HCT116 (cell line): ENCODE measurements at regions not wholly inside any gene's neighbourhood (a gene's known extent, or its start where the extent isn't known, plus 50 kb on each side); places are given as distances from the start of the nearest gene placed in this dataset.

Experiments
- ATAC-seq: fragments of 200-7000 bp; cut with Tn5 transposase; 2 replicates; pipeline ENCODE4 v1.9.1; 2020; ENCODE audit warnings: mild to moderate bottlenecking, moderate library complexity
- BruUV-seq: library from RNA; stranded (reverse); fragments of 400-500 nt; replicated peaks from 2 replicates; lab custom pipeline; 2021; lab: Mats Ljungman, UMichigan
- CTCF ChIA-PET: fragments of 300-600 bp; sonication (Branson Sonifier 250); formaldehyde crosslinking; loops from one replicate; lab custom pipeline; 2021; ENCODE audit warnings: antibody characterized with exemption; lab: Charles Lee
- POLR2A ChIA-PET: fragments of 300-600, 350-600 bp; sonication (Branson Sonifier 250); formaldehyde crosslinking; loops from one replicate; lab custom pipeline; 2021; ENCODE audit warnings: antibody characterized with exemption; lab: Charles Lee
- RAD21 ChIA-PET, 2 experiments: fragments of 300-600 bp; sonication (Branson Sonifier 250); formaldehyde crosslinking; loops; one replicate each; lab custom pipeline; 2023; ENCODE audit warnings: low total read pairs in 2 of 2; ENCODE audit not compliant: uncharacterized antibody in 2 of 2, unreplicated experiment in 2 of 2, low non-redundant PET in 1 of 2; lab: Charles Lee
- DNase-seq: peaks from one replicate; pipeline ENCODE4 v3.0.0-alpha.2; 2010; ENCODE audit warnings: low read depth, low spot score
- H2AFZ ChIP-seq: fragments of 200-600 bp; shearing (Covaris generic), sonication (generic); 2 replicates; pipeline ENCODE4 v1.6.1; 2017; ENCODE audit warnings: low read depth, mixed run types, mixed read lengths, antibody characterized with exemption, low read length; ENCODE audit not compliant: poor library complexity, severe bottlenecking
- H3K27ac ChIP-seq: 2 replicates; pipeline ENCODE4 v1.5.1; 2012; ENCODE audit warnings: low read depth, low read length
- H3K27me3 ChIP-seq: fragments of 200-600 bp; sonication (generic); 2 replicates; pipeline ENCODE4 v1.6.1; 2016; ENCODE audit warnings: mixed run types, low read length, mixed read lengths; ENCODE audit not compliant: insufficient read depth
- H3K36me3 ChIP-seq, 2 experiments: fragments of 200-500 bp in 1 of 2; fragments of 200-600 bp in 1 of 2; sonication (Bioruptor generic) in 1 of 2; sonication (generic) in 1 of 2; 2 replicates each; pipeline versions ENCODE4 v1.5.1 to v1.6.1; 2014 to 2016; ENCODE audit warnings: low read length in 2 of 2, inconsistent platforms in 1 of 2, mixed read lengths in 1 of 2, mixed run types in 1 of 2; ENCODE audit not compliant: insufficient read depth in 2 of 2, control insufficient read depth in 1 of 2
- H3K4me1 ChIP-seq, 2 experiments: fragments of 200-600 bp in 1 of 2; sonication (generic) in 1 of 2; 2 replicates each; pipeline versions ENCODE4 v1.5.1 to v1.6.1; 2012 to 2017; ENCODE audit warnings: low read length in 2 of 2, inconsistent platforms in 1 of 2, mild to moderate bottlenecking in 1 of 2, mixed read lengths in 1 of 2, mixed run types in 1 of 2, moderate library complexity in 1 of 2; ENCODE audit not compliant: insufficient read depth in 2 of 2, control insufficient read depth in 1 of 2
- H3K4me2 ChIP-seq: fragments of 200-600 bp; sonication (generic); 2 replicates; pipeline ENCODE4 v1.6.1; 2017; ENCODE audit warnings: mixed run types, low read length, mixed read lengths
- H3K4me3 ChIP-seq, 2 experiments: fragments of 200-600 bp in 1 of 2; sonication (generic) in 1 of 2; replicated peaks in 1 of 2; 2 replicates each; pipeline ENCODE4 v1.5.1; 2011 to 2016; ENCODE audit warnings: low read length in 2 of 2, control low read depth in 1 of 2, low read depth in 1 of 2, mild to moderate bottlenecking in 1 of 2, mixed read lengths in 1 of 2, mixed run types in 1 of 2
- H3K79me2 ChIP-seq: fragments of 200-600 bp; sonication (generic); 2 replicates; pipeline ENCODE4 v1.6.1; 2017; ENCODE audit warnings: mild to moderate bottlenecking, mixed run types, low read length, moderate library complexity, mixed read lengths; ENCODE audit not compliant: insufficient read depth
- H3K9ac ChIP-seq: fragments of 200-600 bp; sonication (generic); 2 replicates; pipeline ENCODE4 v1.6.1; 2016; ENCODE audit warnings: low read length, mixed read lengths
- H3K9me2 ChIP-seq: fragments of 200-600 bp; sonication (generic), shearing (Covaris generic); 2 replicates; pipeline ENCODE4 v1.6.1; 2017; ENCODE audit warnings: mixed run types, mild to moderate bottlenecking, moderate library complexity; ENCODE audit not compliant: insufficient read depth
- H3K9me3 ChIP-seq, 2 experiments: fragments of 200-500 bp in 1 of 2; fragments of 200-600 bp in 1 of 2; sonication (Bioruptor generic) in 1 of 2; sonication (generic) in 1 of 2; 2 replicates each; pipeline ENCODE4 v1.6.1; 2014 to 2017; ENCODE audit warnings: low read length in 2 of 2, mixed read lengths in 2 of 2, inconsistent platforms in 1 of 2, low read depth in 1 of 2, mild to moderate bottlenecking in 1 of 2, mixed run types in 1 of 2, moderate library complexity in 1 of 2; ENCODE audit not compliant: control insufficient read depth in 1 of 2, insufficient read depth in 1 of 2
- H4K20me1 ChIP-seq: fragments of 200-600 bp; sonication (generic), shearing (Covaris generic); 2 replicates; pipeline ENCODE4 v1.6.1; 2017; ENCODE audit warnings: mixed run types, mild to moderate bottlenecking, moderate library complexity; ENCODE audit not compliant: insufficient read depth
- CBX3 ChIP-seq: IDR thresholded peaks from 2 replicates; pipeline ENCODE4 v1.6.1; 2012; ENCODE audit warnings: low read depth
- CEBPB ChIP-seq: IDR thresholded peaks from 2 replicates; pipeline ENCODE4 v1.6.1; 2012; ENCODE audit warnings: low read depth
- EGR1 ChIP-seq: IDR thresholded peaks from 2 replicates; pipeline ENCODE4 v1.6.1; 2012; ENCODE audit warnings: low read depth
- ELF1 ChIP-seq: IDR thresholded peaks from 2 replicates; pipeline ENCODE4 v1.6.1; 2012; ENCODE audit warnings: low read depth, borderline replicate concordance
- EZH2 ChIP-seq: fragments of 200-600 bp; sonication (generic); IDR thresholded peaks from 2 replicates; pipeline ENCODE4 v1.6.1; 2017; ENCODE audit warnings: antibody characterized with exemption, mixed run types
- EZH2phosphoT487 ChIP-seq: fragments of 200-600 bp; IDR thresholded peaks from 2 replicates; pipeline ENCODE4 v1.6.1; 2018; ENCODE audit warnings: antibody characterized with exemption, borderline replicate concordance
- FOSL1 ChIP-seq: IDR thresholded peaks from 2 replicates; pipeline ENCODE4 v1.6.1; 2012; ENCODE audit warnings: low read depth
- JUND ChIP-seq: IDR thresholded peaks from 2 replicates; pipeline ENCODE4 v1.6.1; 2012
- POLR2AphosphoS5 ChIP-seq: IDR thresholded peaks from 2 replicates; pipeline ENCODE4 v1.6.1; 2011; ENCODE audit warnings: mild to moderate bottlenecking, low read depth, low read length, moderate library complexity
- RAD21 ChIP-seq: IDR thresholded peaks from 2 replicates; pipeline ENCODE4 v1.6.1; 2012; ENCODE audit warnings: low read depth, mild to moderate bottlenecking
- SIN3A ChIP-seq: IDR thresholded peaks from 2 replicates; pipeline ENCODE4 v1.6.1; 2012; ENCODE audit warnings: low read depth
- SP1 ChIP-seq: IDR thresholded peaks from 2 replicates; pipeline ENCODE4 v1.6.1; 2012; ENCODE audit warnings: low read depth
- SRF ChIP-seq: IDR thresholded peaks from 2 replicates; pipeline ENCODE4 v1.6.1; 2012; ENCODE audit warnings: low read depth
- TCF7L2 ChIP-seq: IDR thresholded peaks from 2 replicates; pipeline ENCODE4 v1.7.0; 2011; ENCODE audit warnings: borderline replicate concordance, inconsistent platforms; ENCODE audit not compliant: insufficient read depth, insufficient read length; ENCODE audit errors: extremely low read depth
- YY1 ChIP-seq: IDR thresholded peaks from 2 replicates; pipeline ENCODE4 v1.6.1; 2011; ENCODE audit warnings: low read length, low read depth, moderate library complexity, mild to moderate bottlenecking; ENCODE audit not compliant: insufficient replicate concordance; ENCODE audit errors: extremely low read depth
- ZBTB33 ChIP-seq: IDR thresholded peaks from 2 replicates; pipeline ENCODE4 v1.6.1; 2011; ENCODE audit warnings: mild to moderate bottlenecking, low read length, moderate library complexity; ENCODE audit not compliant: insufficient replicate concordance; ENCODE audit errors: extremely low read depth
- ZFX ChIP-seq: fragments of 450-650 bp; IDR thresholded peaks from 2 replicates; pipeline ENCODE4 v1.6.1; 2017
- intact Hi-C: fragments of 100-400 bp; cut with micrococcal nuclease; formaldehyde crosslinking; loops from 2 replicates; pipeline ENCODE4 v1.10.0; 2022
- TF ChIP-seq, protein P1 (sequence below): IDR thresholded peaks from 2 replicates; pipeline ENCODE4 v1.6.1; 2012
- TF ChIP-seq, protein P2 (sequence below): IDR thresholded peaks from 2 replicates; pipeline ENCODE4 v1.6.1; 2012; ENCODE audit warnings: low read depth

DNA sequence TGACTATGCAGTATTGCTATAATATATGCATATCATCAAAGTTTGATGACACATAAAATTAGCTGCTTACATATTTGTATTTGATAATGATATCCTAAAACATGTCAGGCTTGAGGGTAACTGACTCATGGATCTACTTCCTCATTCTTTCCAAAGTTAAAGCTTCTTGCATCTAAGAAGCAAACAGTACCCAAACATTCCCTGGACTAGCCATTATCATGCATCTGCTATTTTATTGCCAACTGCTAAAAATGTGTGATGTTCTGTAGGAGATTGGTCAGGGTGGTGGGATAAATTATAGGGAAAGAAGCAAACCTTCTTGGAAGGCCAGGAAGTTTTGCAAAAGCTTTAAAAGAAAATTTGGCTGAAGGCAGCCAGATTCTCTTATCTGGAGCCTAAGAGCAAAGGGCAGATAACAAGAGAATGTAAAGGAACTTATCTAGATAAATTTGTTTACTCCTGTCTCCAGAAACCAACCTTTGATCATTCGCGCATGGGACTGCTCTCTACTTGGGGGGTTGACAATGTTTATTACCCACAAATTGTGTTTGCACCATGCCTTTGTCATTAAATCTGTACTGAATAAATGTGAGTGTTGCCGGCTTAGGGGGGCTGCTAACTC lies 604.1 kb upstream of the TLE4 start:
- Histone ChIP-seq H4K20me1 (no peaks in the 10 kb centered on the region), H3K9ac (no peak overlapping the region), H3K27me3 (no peaks in the 10 kb centered on the region), H3K9me3 (no peaks in the 10 kb centered on the region), H3K4me3 (no peak overlapping the region), H3K4me2 (no peak overlapping the region), H2AFZ (no peak overlapping the region), H3K9me2 (no peaks in the 10 kb centered on the region), H3K36me3 (no peaks in the 10 kb centered on the region), H3K27ac (no peak overlapping the region), H3K4me1 (no peaks in the 10 kb centered on the region), H3K79me2 (no peaks in the 10 kb centered on the region)
- RAD21 ChIA-PET: no interaction called here
- intact Hi-C loops: no loop called here
- POLR2A ChIA-PET: no interaction called here
- no peak for DNase-seq
- BruUV-seq: no TSS peak
- CTCF ChIA-PET: no interaction called here
- TF ChIP-seq SRF: no peak
- no peak for TF ChIP-seq TCF7L2
- TF ChIP-seq SIN3A: no peak
- TF ChIP-seq, protein P1, sequence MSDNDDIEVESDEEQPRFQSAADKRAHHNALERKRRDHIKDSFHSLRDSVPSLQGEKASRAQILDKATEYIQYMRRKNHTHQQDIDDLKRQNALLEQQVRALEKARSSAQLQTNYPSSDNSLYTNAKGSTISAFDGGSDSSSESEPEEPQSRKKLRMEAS: no peak
- TF ChIP-seq RAD21: no peak
- no peak for TF ChIP-seq CBX3
- TF ChIP-seq, protein P2, sequence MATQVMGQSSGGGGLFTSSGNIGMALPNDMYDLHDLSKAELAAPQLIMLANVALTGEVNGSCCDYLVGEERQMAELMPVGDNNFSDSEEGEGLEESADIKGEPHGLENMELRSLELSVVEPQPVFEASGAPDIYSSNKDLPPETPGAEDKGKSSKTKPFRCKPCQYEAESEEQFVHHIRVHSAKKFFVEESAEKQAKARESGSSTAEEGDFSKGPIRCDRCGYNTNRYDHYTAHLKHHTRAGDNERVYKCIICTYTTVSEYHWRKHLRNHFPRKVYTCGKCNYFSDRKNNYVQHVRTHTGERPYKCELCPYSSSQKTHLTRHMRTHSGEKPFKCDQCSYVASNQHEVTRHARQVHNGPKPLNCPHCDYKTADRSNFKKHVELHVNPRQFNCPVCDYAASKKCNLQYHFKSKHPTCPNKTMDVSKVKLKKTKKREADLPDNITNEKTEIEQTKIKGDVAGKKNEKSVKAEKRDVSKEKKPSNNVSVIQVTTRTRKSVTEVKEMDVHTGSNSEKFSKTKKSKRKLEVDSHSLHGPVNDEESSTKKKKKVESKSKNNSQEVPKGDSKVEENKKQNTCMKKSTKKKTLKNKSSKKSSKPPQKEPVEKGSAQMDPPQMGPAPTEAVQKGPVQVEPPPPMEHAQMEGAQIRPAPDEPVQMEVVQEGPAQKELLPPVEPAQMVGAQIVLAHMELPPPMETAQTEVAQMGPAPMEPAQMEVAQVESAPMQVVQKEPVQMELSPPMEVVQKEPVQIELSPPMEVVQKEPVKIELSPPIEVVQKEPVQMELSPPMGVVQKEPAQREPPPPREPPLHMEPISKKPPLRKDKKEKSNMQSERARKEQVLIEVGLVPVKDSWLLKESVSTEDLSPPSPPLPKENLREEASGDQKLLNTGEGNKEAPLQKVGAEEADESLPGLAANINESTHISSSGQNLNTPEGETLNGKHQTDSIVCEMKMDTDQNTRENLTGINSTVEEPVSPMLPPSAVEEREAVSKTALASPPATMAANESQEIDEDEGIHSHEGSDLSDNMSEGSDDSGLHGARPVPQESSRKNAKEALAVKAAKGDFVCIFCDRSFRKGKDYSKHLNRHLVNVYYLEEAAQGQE: no peak
- TF ChIP-seq YY1: no peak
- TF ChIP-seq CEBPB: no peak
- TF ChIP-seq ELF1: no peak
- no peak for TF ChIP-seq JUND
- TF ChIP-seq ZFX: no peak
- TF ChIP-seq POLR2AphosphoS5: no peak
- no peak for TF ChIP-seq EZH2phosphoT487
- TF ChIP-seq ZBTB33: no peak
- TF ChIP-seq EGR1: no peak
- TF ChIP-seq SP1: no peak
- no peak for TF ChIP-seq EZH2
- TF ChIP-seq FOSL1: no peak
- ATAC-seq: no peak
